Activated CD8-positive, alpha-beta memory T cell treated with anti-CD3 and anti-CD28 coated beads, Interleukin-2, amount 50 U/mL, for 48 hours (primary cell): ENCODE measurements at regions not wholly inside any gene's neighbourhood (a gene's known extent, or its start where the extent isn't known, plus 50 kb on each side); places are given as distances from the start of the nearest gene placed in this dataset.
A peak's percentile ranks its signal among the peaks of the same experiment; 100 is the strongest.

Experiments used
- DNase-seq: peaks from one replicate; pipeline ENCODE4 v3.0.0-alpha.2; 2020

DNA sequence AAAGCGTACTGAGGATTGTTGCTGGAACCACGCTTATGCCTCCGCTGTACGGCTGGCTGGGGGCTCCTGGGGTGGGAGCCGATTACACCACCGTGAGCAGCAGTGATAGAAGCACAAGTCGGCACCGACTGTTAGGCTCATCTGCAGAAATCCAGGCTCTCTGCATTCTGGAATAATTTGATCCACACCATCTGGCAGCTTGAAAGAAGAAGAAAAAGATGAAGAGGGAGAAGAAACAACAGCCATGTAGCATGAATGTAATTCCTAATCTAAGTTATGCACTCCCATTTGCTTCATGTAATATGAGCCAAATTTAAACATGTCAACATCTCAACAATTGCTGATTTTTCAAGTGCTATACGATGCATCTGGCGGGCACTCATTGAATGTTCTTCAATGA lies 84.6 kb upstream of the DHX15 start:
- DNase-seq: no peak

DNA sequence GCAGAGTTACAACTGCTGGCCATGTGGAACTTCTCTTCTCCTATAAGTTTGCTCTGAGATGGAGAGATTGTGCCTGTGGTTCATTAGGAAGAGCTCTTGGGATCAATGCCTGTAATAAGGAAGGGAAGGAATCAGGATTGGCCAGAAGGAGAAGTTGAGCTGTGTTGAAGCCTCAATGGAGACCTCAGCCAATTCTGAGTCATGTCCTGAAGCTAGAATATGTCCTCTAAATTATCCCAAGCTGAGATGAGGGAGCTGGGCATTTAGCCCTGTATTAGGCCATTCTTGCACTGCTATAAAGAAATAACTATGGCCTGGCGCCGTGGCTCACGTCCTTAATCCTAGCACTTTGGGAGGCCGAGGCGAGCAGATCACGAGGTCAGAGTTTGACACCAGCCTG lies 85.4 kb upstream of the DHX15 start:
- DNase-seq: no peak

DNA sequence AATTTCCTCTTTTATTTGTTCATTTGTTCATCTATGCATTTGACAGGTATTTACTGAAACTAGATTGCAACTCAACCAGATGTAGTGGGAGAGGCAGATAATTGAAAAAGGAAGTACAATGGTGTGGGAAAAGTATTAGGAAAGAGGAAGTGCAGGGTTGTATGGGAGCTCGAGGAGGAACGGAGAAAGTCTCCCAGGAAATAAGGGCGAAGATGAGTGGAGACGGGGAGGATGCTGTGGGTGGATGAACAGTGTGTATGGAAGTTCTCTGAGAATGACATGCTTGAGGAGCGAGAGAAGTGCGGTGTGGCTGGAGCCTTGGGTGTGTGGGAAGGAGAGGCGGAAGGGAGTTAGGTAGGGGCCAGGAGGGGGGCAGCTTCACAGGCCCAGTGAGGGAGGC lies 87.5 kb upstream of the DHX15 start:
- no peak for DNase-seq

DNA sequence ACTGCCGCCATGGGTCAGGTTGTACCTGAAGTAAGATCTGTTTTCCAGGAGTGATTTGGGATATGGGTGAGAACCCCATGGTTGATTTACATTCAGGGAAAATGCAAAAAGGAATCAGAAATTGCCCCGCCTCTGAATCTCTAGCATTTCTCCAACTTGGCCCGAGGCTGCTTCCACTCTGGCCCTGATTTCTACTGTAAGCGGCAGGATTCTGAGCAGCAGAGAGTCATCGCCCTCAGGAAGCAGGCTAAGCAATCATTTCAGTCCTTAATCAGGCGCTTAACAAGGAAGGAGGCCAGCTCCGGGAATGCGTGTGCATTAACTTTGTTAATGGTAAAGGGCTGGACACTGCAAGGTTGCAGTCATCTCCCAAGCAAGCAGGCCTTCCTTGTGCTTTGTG lies 88.5 kb upstream of the DHX15 start:
- no peak for DNase-seq

DNA sequence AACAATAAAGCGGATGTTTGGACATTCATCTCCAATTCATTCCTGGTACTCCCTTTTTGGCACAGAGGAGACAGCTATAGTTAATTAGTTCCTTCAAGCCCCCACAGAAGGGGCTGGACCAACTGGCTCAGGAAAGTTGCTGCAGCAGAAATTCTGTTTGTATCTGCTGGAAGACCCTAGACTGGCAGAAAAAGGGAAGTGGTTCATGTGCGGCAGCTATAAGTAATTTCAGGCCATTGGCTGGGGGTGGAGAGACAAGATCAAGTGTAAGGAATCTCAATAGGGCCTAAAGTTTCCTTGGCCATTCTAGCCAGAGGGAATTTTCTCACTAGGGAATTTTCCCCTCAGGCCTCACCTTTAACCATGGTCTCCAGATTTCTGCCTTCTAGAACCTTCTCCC lies 89.9 kb upstream of the DHX15 start:
- DNase-seq: no peak

DNA sequence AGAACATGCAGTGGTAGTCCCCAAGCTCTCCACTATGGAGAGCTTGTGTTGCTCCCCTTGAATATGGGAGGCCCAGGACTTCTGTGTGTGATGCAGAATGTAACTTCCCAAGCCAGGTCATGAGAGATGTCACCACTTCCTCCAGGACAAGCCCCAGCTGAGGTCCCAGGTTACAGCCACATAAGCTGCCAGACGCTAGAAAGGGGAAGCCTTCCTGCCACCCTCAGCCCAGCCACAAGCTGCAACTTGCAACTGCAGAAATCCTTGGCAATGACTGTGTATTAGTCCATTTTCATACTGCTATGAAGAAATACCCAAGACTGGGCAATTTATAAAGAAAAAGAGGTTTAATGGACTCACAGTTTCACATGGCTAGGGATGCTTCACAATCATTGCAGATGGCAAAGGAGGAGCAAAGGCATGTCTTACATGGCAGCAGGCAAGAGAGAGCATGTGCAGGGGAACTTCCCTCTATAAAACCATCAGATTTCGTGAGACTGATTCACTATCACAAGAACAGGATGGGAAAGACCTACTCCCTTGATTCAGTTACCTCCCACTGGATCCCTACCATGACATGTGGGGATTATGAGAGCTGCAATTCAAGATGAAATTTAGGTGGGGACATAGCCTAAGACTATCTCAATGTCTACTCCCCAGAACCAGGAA lies 91.5 kb upstream of the DHX15 start:
- DNase-seq: no peak

DNA sequence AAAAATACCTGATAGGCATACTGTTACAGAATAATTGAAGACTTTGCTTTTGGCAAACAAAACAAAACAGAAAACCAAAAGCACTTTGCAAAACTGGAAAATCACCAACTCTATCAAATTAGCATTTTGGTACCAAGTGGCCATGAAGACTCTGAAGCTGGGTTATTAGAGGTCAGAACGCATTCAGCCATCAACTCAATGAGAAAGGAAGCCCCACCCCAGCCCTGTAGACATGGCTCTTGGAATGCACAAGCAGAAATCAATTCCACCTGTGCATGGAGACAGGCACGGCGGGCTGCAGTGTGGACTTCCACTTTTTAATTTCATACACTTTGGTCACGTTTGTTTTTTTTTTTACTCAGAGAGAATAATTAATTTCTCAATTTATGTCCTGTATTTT lies 93.6 kb upstream of the DHX15 start:
- DNase-seq: no peak

DNA sequence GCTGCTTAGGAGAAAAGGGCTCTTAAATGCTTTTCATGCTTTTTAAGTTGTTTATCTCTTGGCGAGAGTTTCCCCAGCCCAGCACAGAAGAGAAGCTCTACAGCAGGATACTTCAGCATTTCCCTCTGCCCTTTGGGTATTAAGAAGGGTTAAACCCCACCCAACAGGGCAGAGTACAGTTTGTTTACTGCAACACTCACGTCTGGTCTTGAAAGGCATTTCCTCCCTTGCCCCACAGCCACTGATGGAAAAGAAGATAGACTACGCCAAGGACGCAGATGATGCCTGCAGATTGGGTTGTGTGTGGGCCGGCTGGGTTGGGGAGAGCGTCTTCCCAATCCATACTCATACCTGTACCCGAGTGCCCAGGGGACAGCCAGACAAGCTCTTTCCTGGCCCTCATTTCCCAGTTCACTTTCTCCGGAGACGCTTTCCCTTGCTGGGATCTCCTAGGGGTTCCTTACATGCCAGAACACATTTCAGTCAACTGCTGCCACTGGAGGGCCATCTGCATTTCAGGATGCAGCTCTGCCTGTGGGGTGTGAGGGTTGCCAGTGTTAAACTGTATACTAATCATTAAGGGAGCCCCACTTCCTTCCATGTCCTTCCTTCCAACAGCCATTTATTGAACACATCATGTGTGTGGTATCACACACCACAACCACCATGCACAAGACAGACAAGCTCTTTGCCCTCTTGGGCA lies 96.5 kb upstream of the DHX15 start:
- DNase-seq: no peak

DNA sequence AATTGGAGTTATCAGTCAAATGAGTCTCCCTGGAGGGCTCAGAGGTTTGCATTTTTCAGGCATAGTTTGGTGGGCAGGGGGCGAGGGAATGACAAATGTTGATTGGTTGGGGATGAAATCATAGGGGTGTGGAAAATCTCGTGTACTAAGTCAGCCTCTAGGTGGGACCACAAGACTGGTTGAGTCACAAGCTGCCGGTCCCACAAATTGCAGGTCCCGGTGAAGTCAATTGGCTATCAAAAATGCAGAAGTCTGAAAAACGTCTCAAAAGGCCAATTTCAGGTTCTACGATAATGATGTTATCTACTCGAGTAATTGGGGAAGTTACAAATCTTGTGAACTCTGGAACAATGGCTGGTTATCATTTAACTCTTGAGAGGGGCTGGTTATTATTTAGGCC lies 98.8 kb upstream of the DHX15 start:
- no peak for DNase-seq

DNA sequence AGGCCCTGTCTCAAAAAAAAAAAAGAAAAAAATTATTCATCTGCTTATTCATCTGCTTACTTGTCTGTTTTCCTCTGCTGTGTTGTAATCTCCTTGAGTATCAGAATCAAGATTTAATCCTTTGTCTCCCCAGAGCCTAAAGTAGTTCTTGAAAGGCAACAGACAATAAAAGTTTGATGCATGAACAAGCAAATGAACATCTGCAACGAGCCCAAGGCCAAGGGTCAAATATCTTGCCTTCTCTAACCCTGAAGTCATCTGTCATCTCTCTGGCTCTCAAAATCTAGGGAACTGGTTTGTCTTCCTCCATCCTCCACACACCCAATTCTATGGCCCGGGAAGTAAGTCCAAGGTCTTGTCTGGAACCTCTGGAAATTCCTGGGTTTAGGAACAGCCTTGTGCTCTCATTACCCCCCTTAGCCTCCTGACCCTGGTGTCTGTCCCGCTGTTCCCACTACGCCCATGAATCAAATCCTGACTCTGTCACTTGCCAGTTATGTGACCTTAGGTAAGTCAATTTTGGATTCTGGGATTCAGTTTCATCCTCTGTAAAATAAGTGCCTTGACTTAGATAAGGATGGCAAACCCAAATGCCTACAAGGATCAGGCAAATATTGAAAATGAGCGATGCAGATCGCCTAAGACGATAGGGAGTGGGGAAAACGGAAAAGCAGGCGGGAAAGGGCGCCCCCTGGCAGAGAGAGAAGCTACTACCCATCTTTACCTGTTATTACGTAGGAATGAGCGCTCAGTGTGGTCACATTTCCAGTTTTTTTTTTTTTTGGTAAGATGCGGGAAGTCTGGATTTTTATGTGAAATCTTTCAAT lies 102.7 kb upstream of the DHX15 start:
- peak; percentile 56 for DNase-seq

DNA sequence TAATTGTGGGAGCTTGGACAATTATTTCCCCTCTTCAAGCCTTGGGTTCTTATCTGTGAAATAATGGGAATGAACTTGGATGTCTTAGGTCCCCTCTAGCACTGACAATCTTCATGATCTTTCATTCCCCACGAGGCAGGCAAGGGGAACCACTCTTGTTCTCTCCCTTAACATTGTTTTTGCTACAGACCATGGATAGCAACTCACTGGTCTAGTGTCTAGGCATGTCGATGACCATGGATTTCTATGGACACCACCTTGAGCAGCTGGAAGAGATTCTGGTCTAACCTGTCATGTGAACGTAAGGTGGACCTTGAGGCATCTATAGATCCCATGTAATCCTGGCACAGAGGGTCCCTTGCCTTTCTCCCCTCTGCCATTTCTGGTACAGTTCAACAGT lies 104.1 kb upstream of the DHX15 start:
- no peak for DNase-seq

DNA sequence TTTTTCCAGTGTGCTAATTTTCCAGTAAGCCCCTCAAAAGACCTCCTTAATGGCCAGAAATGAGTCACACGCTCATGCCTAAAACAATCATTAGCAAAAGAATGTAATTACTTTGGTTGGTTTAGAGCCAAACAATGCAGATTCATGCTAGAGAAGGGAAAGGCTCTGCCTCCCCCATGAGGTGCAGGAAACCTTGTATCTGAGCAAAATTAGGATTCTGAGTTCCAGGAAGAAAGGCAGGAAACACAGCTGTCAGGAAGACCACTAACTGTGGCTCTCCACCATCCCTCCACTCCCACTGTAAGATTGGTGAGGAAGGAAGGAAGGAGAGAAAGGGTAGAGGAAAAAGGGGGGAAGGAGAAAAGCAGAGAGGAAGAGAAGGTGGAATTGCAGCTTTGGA lies 104.9 kb upstream of the DHX15 start:
- DNase-seq: no peak

DNA sequence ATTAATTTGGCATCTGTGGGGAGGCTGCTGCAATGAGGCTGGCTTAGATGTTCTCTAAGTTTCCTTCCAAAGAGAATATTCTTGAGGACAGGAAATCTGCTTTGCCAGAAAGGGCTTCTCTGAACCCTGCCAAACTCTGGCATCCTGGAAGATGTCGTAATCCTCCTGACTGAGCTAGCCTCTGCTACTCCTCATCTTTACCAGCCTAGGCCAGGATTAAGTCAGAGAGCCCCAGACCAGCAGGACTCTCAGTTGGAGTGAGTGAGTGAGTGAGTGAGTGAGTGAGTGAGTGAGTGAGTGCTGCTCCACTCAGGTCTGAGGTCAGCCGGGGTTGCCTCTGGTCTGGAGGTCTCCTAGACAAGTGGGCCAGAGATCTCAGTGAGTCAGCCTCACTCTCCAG lies 104.9 kb upstream of the SOD3 start:
- no peak for DNase-seq

DNA sequence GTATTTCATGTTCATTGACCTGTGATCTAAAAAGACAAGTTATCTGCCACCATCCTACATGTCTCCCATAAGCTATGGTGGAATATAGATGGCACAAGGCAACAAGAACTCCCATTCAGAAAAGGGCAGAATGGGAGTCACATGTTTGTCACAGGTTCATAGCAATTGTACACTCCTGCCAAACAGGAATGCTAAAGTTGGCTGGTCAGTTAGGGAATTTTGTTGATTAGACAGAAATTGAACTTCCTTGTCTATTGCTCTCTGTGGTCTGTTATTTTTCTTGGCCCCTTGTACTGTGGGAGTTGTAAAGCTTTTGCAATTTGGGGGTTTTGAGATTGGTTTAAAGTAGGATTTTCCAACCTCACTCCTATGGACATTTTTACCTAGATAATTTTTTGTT lies 101.7 kb upstream of the SOD3 start:
- no peak for DNase-seq

DNA sequence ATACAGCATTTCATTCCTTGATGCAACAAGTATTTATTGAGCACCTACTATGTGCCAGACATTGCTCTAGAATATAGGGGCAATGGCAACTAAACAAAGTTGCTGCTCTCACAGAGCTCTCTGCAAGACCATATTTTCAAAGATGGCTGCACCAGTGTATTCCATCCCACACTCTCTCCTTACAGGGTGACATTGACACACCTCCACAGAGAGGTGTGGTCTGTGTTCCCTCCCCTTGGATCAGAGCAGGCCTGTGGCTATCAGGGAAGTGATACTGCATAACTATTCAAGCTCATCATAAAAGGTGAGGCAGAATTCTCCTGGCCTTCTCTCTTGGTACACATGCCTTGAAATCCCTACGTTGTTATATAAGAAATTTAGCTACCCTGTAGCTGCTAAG lies 95.3 kb upstream of the SOD3 start:
- no peak for DNase-seq

DNA sequence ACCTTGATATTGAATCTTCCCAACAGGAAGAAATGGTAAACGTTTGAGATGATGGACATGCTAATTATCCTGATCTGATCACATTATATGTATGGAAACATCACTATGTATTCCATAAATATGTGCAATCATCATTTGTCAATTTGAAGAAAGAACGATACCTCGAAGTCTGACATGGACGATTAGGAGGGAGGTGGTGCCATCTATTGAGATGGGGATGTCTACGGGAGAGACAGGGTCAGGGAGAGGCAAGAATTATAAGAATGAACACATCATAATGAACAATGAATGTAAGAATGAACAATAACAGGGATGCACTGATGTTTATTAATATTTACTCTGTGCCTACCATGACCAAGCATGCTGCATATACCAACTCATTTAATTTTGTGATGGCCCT lies 93.7 kb upstream of the SOD3 start:
- DNase-seq: no peak

DNA sequence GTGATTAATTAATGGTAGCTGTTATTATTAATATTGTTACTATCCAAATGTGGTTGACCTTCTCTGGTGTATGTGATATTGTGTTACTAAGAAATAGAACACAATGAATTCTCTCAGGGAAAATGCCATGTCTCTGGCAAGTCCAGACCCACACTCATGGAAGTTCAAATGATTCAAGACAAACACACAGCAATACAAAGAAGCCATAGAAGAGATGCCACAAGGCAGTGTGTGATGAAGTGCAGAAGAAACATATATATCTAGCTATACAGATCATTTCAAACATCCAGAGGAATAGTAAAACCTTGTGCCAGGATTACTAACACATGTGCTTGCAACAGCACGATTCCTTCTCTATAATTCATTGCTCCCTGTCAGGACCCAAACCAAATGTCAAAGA lies 93.1 kb upstream of the SOD3 start:
- DNase-seq: no peak

DNA sequence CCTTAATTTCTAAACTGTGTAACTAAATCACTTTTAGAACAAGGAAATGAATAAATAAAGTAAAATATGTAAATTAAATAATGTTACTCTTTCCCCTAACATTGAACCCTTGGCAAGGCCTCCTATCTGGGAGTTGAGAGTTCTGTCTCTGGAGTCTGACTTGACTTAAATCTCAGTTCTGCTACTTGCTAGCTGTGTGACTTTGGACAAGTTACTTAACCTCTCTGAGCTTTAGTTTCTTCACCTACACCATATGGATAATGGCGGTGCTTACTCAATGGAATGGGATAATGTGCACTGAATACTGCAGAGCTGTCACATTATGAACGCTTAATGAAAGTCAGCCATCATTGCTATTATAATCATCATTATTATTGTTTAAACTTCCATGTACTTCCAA lies 92.1 kb upstream of the SOD3 start:
- no peak for DNase-seq

DNA sequence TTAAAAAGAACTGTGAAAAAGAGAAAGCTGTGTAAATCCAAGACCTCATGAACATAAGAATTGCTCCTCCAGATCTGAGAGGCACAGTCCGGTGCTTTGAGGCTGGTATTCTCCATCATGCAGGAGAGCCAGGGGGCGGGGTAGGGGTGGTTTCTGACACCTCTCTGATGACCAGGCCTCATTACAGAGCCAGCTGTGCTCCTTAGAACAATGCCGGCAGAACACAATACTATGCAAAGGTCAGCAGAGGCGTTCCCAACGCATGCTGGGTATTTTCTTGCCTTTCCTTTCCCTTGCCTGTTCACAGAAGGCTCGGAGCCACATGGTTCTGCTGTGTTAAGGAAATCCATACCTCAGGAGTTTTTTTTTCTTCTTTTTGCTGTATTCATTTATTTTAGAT lies 91.2 kb upstream of the SOD3 start:
- DNase-seq: no peak

DNA sequence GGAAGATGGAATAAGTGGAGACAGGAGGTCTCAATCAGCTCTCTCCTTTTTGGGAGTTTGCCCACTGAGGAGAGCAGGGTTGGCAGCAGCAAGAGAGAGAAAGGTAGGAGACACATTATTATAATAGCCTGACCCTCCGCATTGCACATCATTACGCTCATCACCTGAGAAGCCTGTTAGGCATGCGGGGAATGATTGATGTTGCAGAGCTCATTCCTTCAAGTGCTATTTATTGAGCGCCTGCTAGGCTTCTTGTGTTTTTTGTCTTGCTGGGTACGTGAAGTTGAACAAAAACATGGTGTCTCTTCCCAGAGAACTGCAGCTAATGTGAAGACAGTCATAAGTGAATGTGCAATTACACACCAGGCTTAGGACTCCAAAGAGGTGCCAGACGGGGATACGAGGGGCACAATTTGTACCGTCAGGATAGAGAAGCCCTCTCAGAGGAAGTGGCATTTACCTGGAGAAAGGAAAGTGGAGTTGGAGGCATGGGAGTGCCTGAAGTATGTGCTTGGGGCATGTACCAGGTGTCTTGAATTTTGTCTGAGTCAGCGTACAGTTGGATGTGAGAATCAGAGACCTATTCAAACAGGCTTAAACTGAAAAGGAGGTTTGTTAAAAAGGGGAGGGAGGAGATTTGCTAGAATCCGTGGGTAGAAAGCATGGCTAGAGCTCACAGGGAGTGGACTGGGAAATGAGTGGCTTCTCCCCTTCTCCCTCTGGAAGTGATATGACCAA lies 90.2 kb upstream of the SOD3 start:
- DNase-seq: no peak

DNA sequence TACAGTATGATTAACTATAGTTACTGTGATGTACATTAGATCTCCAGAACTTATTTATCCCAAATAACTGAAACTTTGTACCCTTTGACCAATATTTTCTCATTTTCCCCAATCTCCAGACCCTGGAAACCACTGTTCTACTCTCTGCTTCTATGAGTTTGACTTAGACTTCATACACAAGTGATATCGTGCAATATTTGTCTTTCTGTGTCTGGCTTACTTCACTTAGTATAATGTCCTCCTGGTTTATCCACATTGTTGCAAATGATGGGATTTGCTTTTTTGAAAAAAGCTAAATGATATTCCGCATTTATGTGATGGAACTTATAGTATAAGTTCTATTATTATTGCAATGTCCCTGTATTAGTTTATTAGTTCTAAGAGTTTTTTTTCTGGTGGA lies 81.8 kb upstream of the SOD3 start:
- DNase-seq: no peak

DNA sequence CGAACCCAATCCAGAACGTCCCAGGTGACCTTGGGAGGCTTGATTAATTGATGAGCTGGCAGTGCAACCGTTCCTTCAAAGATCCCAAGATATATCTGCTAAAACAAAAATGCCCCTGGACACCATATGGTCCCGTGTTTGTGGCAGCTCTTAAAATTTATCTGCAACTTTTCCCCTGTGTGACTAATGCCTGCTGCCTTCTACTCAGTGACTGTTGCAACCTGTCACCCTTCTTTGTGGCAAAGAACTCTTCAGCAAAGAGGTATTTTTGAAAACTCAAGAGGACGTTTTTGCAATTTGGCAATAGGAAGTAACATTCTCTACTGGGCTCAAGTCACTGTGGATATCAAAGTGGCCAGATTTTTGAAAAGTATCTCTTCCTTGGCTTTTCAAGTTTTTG lies 75.8 kb upstream of the SOD3 start:
- no peak for DNase-seq

DNA sequence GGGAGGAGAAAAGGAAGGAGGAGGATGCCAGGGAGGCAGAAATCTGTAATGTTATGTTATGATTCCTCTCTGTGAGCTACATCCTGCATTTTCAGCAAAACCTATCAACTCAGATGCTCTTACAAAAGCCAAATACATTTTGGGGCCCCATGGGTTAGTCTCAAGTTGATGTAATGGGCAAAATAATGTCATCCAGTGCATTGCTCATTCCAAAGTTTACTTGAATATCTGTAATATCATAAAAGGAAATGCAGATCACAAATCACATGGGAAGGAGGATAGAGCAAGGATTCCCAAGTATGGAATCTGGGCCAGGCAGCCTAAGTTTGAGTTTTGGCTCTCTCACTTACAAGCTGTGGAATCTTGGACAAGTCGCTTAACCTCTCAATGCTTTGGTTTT lies 74.9 kb upstream of the SOD3 start:
- no peak for DNase-seq

DNA sequence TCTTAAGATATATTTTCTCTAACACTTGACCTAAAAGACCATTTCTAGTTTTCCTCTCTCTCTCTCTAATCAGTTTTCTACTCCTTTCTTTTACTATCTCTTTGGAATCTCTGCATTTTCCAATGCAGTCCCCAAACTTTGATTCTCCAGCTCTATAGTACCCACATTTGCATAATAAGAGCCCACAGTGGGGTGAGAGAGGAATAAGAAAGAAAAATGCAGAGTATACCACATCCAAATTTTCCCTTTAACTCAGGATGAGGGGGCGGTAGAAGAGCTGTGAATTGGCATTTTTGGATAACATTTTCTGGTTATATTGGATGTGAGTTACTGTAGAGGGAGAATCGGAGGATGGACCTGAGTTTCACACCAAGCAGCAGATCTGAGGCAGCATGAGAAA lies 74.4 kb upstream of the SOD3 start:
- DNase-seq: no peak
